Mesenchymal stem cell (in vitro differentiated cells and primary cell): ENCODE measurements at regions not wholly inside any gene's neighbourhood (a gene's known extent, or its start where the extent isn't known, plus 50 kb on each side); places are given as distances from the start of the nearest gene placed in this dataset.

Experiments
- DNase-seq: peaks from one replicate; pipeline ENCODE4 v3.0.0-alpha.2; 2013
- H2AFZ ChIP-seq: one replicate; pipeline ENCODE4 v1.6.1; 2013; ENCODE audit warnings: low read depth, mild to moderate bottlenecking, control low read depth, inconsistent platforms, low read length, moderate library complexity
- H2AK5ac ChIP-seq: 2 replicates; pipeline ENCODE4 v1.6.1; 2013; ENCODE audit warnings: low read length, moderate library complexity, mild to moderate bottlenecking, inconsistent platforms; ENCODE audit not compliant: severe bottlenecking
- H2BK120ac ChIP-seq: one replicate; pipeline ENCODE4 v1.6.1; 2013; ENCODE audit warnings: low read depth, mild to moderate bottlenecking, inconsistent platforms, low read length, moderate library complexity
- H2BK12ac ChIP-seq, 2 experiments: one replicate each; pipeline ENCODE4 v1.6.1; 2013; ENCODE audit warnings: inconsistent platforms in 2 of 2, low read length in 2 of 2, mild to moderate bottlenecking in 2 of 2, moderate library complexity in 2 of 2, control low read depth in 1 of 2
- H2BK15ac ChIP-seq: one replicate; pipeline ENCODE4 v1.6.1; 2013; ENCODE audit warnings: mild to moderate bottlenecking, low read depth, inconsistent platforms; ENCODE audit not compliant: poor library complexity, severe bottlenecking
- H2BK5ac ChIP-seq: 2 replicates; pipeline ENCODE4 v1.6.1; 2013; ENCODE audit warnings: low read depth, mild to moderate bottlenecking, low read length, control low read depth, inconsistent platforms; ENCODE audit not compliant: poor library complexity, severe bottlenecking
- H3K14ac ChIP-seq, 2 experiments: one replicate each; pipeline ENCODE4 v1.6.1; 2013; ENCODE audit warnings: inconsistent platforms in 2 of 2, low read length in 2 of 2, control low read depth in 1 of 2, mild to moderate bottlenecking in 1 of 2, moderate library complexity in 1 of 2
- H3K18ac ChIP-seq, 2 experiments: one replicate each; pipeline ENCODE4 v1.6.1; 2013; ENCODE audit warnings: inconsistent platforms in 2 of 2, low read length in 2 of 2, control low read depth in 1 of 2, low read depth in 1 of 2, mild to moderate bottlenecking in 1 of 2
- H3K23ac ChIP-seq, 2 experiments: one replicate each; pipeline ENCODE4 v1.6.1; 2013; ENCODE audit warnings: inconsistent platforms in 2 of 2, low read length in 2 of 2, mild to moderate bottlenecking in 2 of 2, moderate library complexity in 2 of 2, control low read depth in 1 of 2
- H3K27ac ChIP-seq: 2 replicates; pipeline ENCODE4 v1.5.1; 2013; ENCODE audit warnings: mild to moderate bottlenecking, moderate library complexity, low read length, control low read depth, inconsistent platforms; ENCODE audit not compliant: poor library complexity, severe bottlenecking
- H3K27me3 ChIP-seq, 2 experiments: 2 replicates each; pipeline versions ENCODE4 v1.6.1 to v1.7.0; 2013; ENCODE audit warnings: low read length in 2 of 2, mild to moderate bottlenecking in 2 of 2, moderate library complexity in 2 of 2, control low read depth in 1 of 2, inconsistent platforms in 1 of 2; ENCODE audit not compliant: control insufficient read depth in 1 of 2, insufficient read depth in 1 of 2
- H3K36me3 ChIP-seq, 2 experiments: 2 replicates each; pipeline versions ENCODE4 v1.6.1 to v1.7.0; 2013; ENCODE audit warnings: low read length in 2 of 2, control low read depth in 1 of 2, inconsistent platforms in 1 of 2, low read depth in 1 of 2, mild to moderate bottlenecking in 1 of 2; ENCODE audit not compliant: insufficient read depth in 2 of 2, control insufficient read depth in 1 of 2
- H3K4ac ChIP-seq, 2 experiments: one replicate each; pipeline ENCODE4 v1.6.1; 2013; ENCODE audit warnings: inconsistent platforms in 2 of 2, low read length in 2 of 2, mild to moderate bottlenecking in 2 of 2, moderate library complexity in 2 of 2, control low read depth in 1 of 2, low read depth in 1 of 2
- H3K4me1 ChIP-seq: 2 replicates; pipeline ENCODE4 v1.6.1; 2013; ENCODE audit warnings: low read depth, low read length, control low read depth; ENCODE audit not compliant: control insufficient read depth, insufficient read depth
- H3K4me2 ChIP-seq: 2 replicates; pipeline ENCODE4 v1.6.1; 2013; ENCODE audit warnings: low read length, mild to moderate bottlenecking, inconsistent platforms; ENCODE audit not compliant: poor library complexity, severe bottlenecking
- H3K4me3 ChIP-seq, 2 experiments: 2 replicates each; pipeline versions ENCODE4 v1.5.1 to v1.7.0; 2013; ENCODE audit warnings: low read length in 2 of 2, mild to moderate bottlenecking in 2 of 2, control low read depth in 1 of 2, low read depth in 1 of 2; ENCODE audit not compliant: insufficient read depth in 1 of 2
- H3K79me1 ChIP-seq: replicated peaks from 2 replicates; pipeline ENCODE4 v1.6.1; 2013; ENCODE audit warnings: mild to moderate bottlenecking, control low read depth, low read length, inconsistent platforms; ENCODE audit not compliant: poor library complexity, severe bottlenecking
- H3K9ac ChIP-seq: 2 replicates; pipeline ENCODE4 v1.7.0; 2013; ENCODE audit warnings: mild to moderate bottlenecking, low read length, moderate library complexity
- H3K9me3 ChIP-seq: 2 replicates; pipeline ENCODE4 v1.7.0; 2013; ENCODE audit warnings: mild to moderate bottlenecking, low read length; ENCODE audit not compliant: control insufficient read depth
- H4K8ac ChIP-seq: one replicate; pipeline ENCODE4 v1.6.1; 2013; ENCODE audit warnings: inconsistent platforms, mild to moderate bottlenecking, low read length, moderate library complexity
- H4K91ac ChIP-seq: one replicate; pipeline ENCODE4 v1.6.1; 2013; ENCODE audit warnings: mild to moderate bottlenecking, low read length, inconsistent platforms
- WGBS: methylation state at CpG from one replicate; pipeline ENCODE4 v1.1.7; 2013; ENCODE audit warnings: mixed read lengths; 5-methylcytosine and 5-hydroxymethylcytosine counted together

GRCh38 chr1:72366466-72366865 is 84.1 kb upstream of the NEGR1 start:
- H2BK120ac ChIP-seq: no peak overlapping the region

GRCh38 chr1:72365693-72366092 is 83.4 kb upstream of the NEGR1 start:
- Histone ChIP-seq H3K27me3 (no peaks in the 10 kb centered on the region), H3K4me3 (no peak overlapping the region), H3K4me2 (no peak overlapping the region), H3K9me3 (no peaks in the 10 kb centered on the region), H3K14ac (no peak overlapping the region), H2BK120ac (no peak overlapping the region), H2BK5ac (no peak overlapping the region), H2BK15ac (no peak overlapping the region), H3K18ac (no peak overlapping the region), H3K36me3 (no peaks in the 10 kb centered on the region), H2AK5ac (no peak overlapping the region), H3K23ac (no peak overlapping the region), H2BK12ac (no peak overlapping the region), H3K4me1 (no peaks in the 10 kb centered on the region), H3K27ac (no peak overlapping the region), H4K8ac (no peak overlapping the region), H3K9ac (no peak overlapping the region), H3K79me1 (peaks cover 2% of the 10 kb centered on the region), H4K91ac (no peak overlapping the region), H2AFZ (no peak overlapping the region), H3K4ac (no peak overlapping the region)
- no peak for DNase-seq
- 100% methylated on average over 2 of the region's 3 CpGs for whole genome bisulfite sequencing

More at GRCh38 chr1:72366466-72366865, 84.1 kb upstream of the NEGR1 start:
- no peak overlapping the region for H4K8ac ChIP-seq
- peaks cover 3% of the 10 kb centered on the region for H3K79me1 ChIP-seq
- no peak overlapping the region for H2BK12ac ChIP-seq
- no peak overlapping the region for H3K23ac ChIP-seq
- no peak overlapping the region for H3K14ac ChIP-seq
- no peak overlapping the region for H3K27ac ChIP-seq
- no CpG with 5 or more reads among the region's 1 CpG for WGBS
- no peak overlapping the region for H4K91ac ChIP-seq
- no peaks in the 10 kb centered on the region for H3K9me3 ChIP-seq
- H3K4me2 ChIP-seq: no peak overlapping the region
- H3K4me1 ChIP-seq: no peaks in the 10 kb centered on the region
- H3K27me3 ChIP-seq: no peaks in the 10 kb centered on the region
- H3K36me3 ChIP-seq: no peaks in the 10 kb centered on the region
- H2AK5ac ChIP-seq: no peak overlapping the region
- H2BK15ac ChIP-seq: no peak overlapping the region
- no peak overlapping the region for H2BK5ac ChIP-seq
- no peak overlapping the region for H3K4me3 ChIP-seq
- no peak overlapping the region for H2AFZ ChIP-seq
- H3K4ac ChIP-seq: no peak overlapping the region
- no peak overlapping the region for H3K9ac ChIP-seq
- H3K18ac ChIP-seq: no peak overlapping the region
- peak; percentile 26 for DNase-seq

- Histone ChIP-seq H2BK12ac (no peak overlapping the region), H3K79me1 (no peaks in the 10 kb centered on the region), H2BK5ac (no peak overlapping the region), H3K14ac (no peak overlapping the region), H2BK15ac (no peak overlapping the region), H4K91ac (no peak overlapping the region), H2BK120ac (no peak overlapping the region), H3K27ac (no peak overlapping the region), H3K9me3 (no peaks in the 10 kb centered on the region), H2AK5ac (no peak overlapping the region), H3K27me3 (no peaks in the 10 kb centered on the region), H3K36me3 (no peaks in the 10 kb centered on the region), H3K9ac (no peak overlapping the region), H3K4me1 (no peaks in the 10 kb centered on the region), H3K23ac (no peak overlapping the region), H2AFZ (no peak overlapping the region), H3K4me2 (no peak overlapping the region), H3K4me3 (no peak overlapping the region), H3K4ac (no peak overlapping the region), H4K8ac (no peak overlapping the region), H3K18ac (no peak overlapping the region)
- 83% methylated on average over 1 of the region's 1 CpG for WGBS
- DNase-seq: no peak
Measured at GRCh38 chr1:72362538-72362937, 80.2 kb upstream of the NEGR1 start.

GRCh38 chr1:72357411-72357810 is 75.1 kb upstream of the NEGR1 start:
- Histone ChIP-seq H3K9ac (no peak overlapping the region), H3K23ac (no peak overlapping the region), H2BK120ac (no peak overlapping the region), H3K4me1 (no peaks in the 10 kb centered on the region), H3K27me3 (no peaks in the 10 kb centered on the region), H3K4ac (no peak overlapping the region), H3K4me3 (no peak overlapping the region), H3K27ac (no peak overlapping the region), H4K8ac (no peak overlapping the region), H2BK12ac (no peak overlapping the region), H2AFZ (no peak overlapping the region), H3K4me2 (no peak overlapping the region), H2BK15ac (no peak overlapping the region), H2BK5ac (no peak overlapping the region), H3K18ac (no peak overlapping the region), H3K36me3 (no peaks in the 10 kb centered on the region), H4K91ac (no peak overlapping the region), H2AK5ac (no peak overlapping the region), H3K14ac (no peak overlapping the region), H3K9me3 (no peaks in the 10 kb centered on the region), H3K79me1 (no peaks in the 10 kb centered on the region)
- WGBS: no CpG with 5 or more reads among the region's 1 CpG
- DNase-seq: peak; percentile 0
